DMS 273 (cell line): ENCODE measurements at regions not wholly inside any gene's neighbourhood (a gene's known extent, or its start where the extent isn't known, plus 50 kb on each side); places are given as distances from the start of the nearest gene placed in this dataset.
"Not testable (repeated sequence)": the region's sequence is repeated elsewhere in the genome, so short reads cannot be mapped to it uniquely, and the experiment has no call there.

Experiments used
- DNase-seq: peaks from one replicate; lab custom pipeline; 2025; ENCODE audit not compliant: unreplicated experiment; lab: John Stamatoyannopoulos, UW

DNA sequence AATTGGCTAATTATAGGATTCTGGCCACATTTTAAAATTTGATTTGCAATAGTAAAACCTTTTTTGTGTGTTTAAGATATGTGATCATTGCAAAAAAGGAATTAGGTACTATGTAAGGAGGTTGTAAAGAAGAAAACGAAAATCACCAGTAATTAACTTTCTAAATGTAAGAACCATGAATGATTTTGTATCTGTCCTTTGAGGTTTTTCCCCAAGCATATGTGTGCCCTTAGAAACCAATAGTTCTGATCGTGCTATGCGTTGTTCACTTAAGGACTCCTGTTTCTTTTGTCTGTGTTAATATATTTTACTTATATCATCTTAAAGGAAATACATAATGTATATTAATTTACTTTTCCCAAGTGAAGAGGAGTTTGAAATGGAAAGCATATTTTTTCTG, 410.2 kb downstream of the PSAT1 start:
- no peak for DNase-seq

DNA sequence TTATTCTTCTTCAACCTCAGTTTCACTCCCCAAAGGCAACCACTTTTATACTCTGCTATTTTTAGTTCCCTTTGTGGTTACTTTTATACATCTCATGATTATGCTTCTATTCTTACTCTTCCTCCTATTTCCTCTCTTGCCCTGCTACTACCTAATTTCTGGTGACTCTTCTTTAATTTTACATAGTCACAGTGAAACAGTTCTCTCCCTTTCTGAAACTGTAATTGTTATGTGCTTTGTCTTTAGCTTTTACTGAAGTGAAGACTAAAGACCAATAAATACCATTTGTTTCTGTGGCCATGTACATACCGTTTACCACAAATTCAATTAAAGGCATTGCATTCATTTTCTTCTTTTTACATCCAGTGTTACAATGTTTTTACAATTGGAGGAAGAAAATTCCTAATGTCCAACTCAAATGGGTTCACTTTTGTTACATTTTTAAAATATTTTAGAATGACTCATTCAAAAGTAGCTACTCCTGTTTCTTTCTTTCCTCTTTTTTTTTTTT, 410.6 kb downstream of the PSAT1 start:
- DNase-seq: no peak

- no peak for DNase-seq
Observed at GRCh38 chr9:78712903-78713613, 416.1 kb downstream of the PSAT1 start.

DNA sequence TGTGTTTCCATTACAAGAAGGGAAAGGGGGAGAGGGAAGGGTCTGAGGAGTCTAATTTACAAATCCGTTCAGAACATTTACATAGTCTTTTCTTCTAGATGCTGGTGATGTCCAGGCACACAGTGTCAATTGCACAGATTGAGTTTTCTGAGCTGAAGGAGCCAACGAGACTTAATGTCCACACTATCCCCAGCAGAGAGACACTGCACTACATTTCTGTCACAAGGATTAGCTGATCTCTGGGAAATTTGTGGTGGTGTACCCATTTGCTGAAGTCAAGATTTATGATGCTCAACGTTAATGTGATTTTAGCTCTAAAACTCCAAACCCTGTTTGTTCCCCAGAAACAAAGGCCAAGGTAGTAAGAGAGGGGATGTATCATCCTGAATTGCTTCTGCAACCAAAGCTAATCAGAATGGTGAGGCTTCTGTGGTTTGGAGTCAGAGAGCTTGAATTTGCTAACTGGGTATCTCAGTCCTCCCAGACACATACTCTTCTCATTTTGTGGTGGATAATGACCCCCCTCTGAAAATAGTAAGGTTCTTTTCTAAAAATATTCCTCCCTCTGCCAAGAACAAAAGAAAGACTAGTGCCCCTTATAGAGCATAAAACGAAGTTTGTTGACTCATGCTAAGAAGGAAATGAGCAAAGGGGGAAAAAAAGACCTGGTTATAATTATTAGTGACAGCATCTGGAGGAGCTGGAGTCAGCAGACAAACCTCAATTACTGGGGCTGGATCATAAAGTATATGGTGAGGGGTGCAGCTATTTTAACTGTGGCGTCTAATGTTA, 416.9 kb downstream of the PSAT1 start:
- DNase-seq: no peak

DNA sequence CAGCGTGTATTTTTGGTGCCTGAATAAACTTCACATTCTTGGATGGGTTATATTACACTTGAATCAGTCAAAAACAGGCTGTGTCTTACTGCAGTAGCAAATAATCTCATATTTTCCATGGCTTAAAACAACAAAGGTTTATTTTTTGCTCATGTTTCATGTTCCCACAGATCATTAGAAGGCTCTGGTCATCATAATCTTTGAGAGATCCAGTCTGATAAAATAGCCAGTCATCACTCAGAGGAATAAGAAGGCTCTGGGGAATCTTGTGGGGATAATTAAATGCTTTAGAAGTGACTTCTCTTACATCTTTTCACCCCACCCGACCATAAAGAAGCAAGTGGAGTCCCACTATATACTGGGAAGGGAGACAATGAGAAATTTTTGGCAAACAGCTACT, 417.7 kb downstream of the PSAT1 start:
- no peak for DNase-seq

DNA sequence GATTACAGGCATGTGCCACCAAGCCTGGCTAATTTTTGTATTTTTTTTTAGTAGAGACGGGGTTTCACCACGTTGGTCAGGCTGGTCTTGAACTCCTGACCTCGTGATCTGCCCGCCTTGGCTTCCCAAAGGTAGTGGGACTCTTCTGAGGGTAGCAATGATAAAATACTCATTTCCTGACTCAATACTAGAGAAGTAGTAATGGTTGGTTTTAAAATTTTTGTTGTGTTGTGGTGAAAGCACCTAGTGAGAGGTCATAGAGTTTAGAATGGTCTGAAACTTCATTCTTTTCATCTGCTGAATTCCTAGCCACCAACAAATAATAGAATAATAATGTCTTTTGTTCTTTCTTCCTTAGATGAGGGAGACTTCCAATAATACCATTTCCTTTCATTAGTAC, 422.1 kb downstream of the PSAT1 start:
- DNase-seq: not testable (repeated sequence)

GRCh38 chr9:78724896-78725295, 428.0 kb downstream of the PSAT1 start:
- no peak for DNase-seq

- no peak for DNase-seq
Observed at GRCh38 chr9:78725503-78725902, 428.6 kb downstream of the PSAT1 start.

DNA sequence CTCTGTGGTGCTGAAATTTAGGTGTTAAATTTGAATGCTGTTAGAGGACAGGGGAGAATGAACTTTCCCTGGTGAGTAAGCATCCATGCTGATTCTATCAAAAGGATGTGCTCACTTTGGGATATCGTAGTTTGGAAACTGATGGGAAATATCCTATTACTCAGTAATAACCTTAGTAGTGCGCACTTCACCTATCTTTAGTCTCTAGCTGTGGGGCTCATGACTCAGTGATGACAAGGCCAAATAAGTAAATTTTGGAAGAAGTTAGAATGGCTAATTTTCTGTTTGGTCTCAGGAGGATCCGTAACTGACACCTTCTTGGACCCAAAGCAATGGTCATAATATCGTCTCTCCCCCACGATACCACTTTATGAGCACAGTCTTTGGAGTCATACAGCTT, 448.4 kb downstream of the PSAT1 start:
- DNase-seq: no peak

DNA sequence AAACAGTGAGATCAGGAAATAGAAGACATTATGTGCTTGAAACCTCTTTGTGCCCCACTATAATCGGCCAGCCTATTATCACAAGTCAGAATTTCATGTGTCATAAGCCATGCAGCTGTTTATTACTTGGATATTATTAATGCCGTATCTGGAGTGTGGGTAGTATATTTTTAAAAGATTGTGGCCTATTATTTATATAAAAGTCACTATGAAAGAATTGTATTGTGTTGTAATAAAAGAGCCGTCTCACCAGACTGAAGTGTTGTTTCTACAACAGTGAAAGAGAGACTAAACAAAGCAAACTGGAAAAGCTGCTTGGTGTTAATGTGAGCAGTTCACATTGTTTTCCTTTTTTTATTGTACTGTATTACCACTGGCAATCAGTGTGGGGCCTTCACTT, 449.1 kb downstream of the PSAT1 start:
- no peak for DNase-seq

DNA sequence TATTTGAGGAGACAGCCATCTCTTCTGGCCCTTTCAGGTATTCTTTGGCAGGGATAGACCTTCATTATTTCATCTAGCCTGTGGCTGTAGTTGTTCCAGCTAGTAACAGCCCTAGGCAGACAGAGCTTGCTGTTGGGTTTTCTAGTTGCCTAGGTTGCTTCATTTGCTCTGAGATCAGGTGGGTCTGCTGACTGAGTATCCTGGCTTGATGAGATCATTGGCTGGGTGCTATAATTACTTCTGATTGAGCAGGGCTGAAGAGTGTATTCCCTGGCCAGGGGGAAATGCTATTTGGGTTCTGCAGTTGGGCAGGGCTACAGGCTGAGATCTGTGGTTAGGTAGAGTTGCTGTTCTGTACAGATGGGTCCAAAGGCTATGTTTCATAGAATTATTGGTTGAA, 456.1 kb downstream of the PSAT1 start:
- DNase-seq: no peak

DNA sequence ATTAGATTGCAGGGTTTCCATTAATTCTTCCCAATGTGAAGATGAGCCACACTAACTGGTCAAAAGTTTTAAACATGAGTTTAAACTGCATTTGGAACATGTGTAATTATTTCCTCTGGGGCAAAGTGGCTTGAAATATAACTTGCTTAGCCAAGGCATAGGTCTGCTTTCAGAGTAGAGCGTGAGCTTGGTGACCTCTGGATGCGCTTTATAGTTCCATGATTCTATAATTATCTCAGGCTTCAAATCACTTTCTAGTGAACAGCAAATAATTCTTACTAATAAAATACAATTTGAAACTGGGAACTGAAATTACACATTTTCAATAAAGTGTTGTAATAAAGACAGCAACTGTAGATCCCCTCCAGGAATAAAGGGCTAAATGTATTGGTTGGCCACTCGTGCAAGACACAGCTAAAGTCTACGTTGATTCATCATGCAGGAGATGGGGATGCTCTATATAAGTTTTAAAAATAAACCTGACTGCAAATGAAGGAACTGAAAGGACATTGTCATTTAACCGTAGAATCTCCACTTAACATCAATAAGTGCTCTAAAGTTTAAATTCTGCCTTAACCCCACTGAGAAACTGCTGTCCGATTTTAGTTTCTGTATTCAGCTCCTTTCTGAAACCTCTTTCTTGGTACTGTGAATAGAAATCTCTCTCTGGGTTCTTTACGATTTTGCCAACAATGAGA, 460.0 kb downstream of the PSAT1 start:
- DNase-seq: no peak

DNA sequence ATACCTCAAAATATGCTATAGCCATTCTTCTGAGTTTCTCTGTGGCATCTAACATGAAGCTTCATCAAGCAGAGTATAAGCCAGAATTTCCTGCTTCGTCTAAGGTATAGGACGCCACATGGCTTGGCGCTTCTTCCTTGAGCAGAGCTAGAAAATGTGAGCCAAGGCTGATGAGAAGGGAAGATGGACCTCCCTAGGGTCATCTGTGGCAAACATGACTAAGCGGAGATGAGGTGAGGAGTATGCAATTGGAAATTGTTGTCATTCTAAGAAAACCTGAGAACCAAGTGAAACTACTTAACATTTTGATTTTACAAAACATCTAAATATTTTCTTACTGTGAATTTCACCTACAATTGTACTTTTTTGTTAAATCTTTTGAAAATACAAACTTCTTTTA, 466.5 kb downstream of the PSAT1 start:
- no peak for DNase-seq

- DNase-seq: no peak
Observed at GRCh38 chr9:78765861-78766260, 468.9 kb downstream of the PSAT1 start.

DNA sequence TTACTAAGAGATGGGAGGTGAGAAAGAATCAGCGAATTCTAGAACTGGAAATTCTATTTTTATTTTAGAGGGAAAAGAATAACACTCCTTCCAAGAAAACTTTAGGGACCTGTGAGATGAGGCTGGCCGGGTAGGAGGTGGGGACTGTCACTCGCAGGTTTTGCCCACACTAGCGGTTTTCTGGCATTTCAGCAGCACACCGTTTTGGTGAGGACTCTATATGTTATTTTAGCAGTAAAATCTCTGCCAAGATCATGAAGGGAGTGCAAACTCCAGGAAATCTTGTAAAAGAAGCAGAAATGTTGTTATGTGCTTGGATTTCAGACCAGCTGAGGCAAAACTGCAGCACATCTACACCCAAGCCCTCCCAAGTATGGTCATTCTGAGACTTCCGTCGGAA, 470.6 kb downstream of the PSAT1 start:
- no peak for DNase-seq

DNA sequence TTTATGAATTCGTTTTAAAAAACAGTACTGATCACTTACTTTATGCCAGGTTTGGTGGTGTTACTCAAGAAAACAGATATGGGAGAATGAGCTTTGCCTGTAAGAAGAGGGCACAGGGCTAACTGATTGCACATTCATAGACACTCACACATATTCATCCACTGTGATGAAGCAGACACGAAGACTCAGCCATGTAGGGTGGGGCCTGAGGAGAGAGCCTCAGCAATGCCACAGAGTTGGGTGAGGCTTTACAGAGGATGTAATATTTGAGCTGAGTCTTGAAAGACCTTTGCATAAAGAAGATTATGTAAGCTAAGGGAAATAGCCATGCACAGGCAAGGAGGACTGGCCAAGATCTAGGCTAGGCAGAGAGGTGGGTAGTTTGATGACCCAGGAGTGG, 472.8 kb downstream of the PSAT1 start:
- no peak for DNase-seq

DNA sequence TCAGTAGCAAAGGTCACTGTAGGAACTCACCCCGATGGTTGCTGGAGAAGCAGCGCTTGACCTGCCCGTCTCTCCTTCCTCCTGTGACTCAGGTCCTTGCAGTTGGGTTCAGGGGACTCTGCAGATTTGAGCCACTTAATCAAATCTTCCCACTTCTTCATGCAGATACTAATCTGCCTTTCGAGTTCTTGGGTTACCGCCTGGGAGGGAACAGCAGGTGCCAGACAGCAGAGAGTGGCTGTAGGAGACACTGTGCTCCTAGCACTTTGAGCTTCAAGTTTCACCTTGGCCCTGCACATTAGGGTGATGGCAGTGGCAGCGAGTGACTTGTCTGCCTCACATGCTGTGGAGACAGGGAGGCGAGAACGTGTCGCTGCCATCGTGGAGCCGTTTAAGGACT, 478.3 kb downstream of the PSAT1 start:
- no peak for DNase-seq

- no peak for DNase-seq
Observed at GRCh38 chr9:78775696-78776295, 478.9 kb downstream of the PSAT1 start.

DNA sequence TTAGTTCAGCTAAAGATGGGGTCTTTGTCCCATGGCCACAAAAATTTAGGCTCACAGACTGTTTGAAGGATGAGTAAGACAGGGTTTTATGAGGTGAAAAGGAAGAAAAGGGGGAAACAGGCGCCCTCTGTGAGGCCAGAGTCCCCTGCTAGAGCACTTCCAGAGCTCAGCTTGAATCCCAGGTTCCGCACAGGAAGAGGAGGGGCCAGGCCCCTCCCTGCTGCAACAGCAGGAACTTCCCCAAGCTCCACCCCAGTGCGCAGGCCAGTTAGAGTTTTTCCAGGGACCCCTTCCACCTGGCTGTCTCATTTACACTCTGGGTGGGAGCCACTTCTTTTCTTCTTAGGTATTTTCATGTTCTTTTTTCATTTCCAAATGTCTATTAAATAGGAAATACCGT, 480.8 kb downstream of the PSAT1 start:
- no peak for DNase-seq

DNA sequence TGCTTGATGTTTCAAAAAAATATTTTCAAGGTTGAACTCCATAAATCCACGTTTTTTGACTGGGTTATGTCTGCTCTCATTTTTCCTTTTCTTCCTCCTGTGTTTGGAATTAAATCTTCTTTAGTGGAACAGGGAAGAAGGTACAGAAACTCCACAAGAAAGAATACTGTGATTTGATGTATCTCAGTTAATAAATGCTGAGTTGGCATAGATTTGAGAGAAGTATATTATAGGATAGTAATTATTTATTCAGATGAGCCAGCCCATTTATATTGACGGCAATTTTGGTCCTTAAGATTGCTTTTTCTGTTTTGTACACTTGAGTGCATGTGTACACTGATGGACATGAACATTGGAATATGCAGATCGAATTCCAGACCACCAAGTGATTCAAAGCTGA, 481.4 kb downstream of the PSAT1 start:
- no peak for DNase-seq

DNA sequence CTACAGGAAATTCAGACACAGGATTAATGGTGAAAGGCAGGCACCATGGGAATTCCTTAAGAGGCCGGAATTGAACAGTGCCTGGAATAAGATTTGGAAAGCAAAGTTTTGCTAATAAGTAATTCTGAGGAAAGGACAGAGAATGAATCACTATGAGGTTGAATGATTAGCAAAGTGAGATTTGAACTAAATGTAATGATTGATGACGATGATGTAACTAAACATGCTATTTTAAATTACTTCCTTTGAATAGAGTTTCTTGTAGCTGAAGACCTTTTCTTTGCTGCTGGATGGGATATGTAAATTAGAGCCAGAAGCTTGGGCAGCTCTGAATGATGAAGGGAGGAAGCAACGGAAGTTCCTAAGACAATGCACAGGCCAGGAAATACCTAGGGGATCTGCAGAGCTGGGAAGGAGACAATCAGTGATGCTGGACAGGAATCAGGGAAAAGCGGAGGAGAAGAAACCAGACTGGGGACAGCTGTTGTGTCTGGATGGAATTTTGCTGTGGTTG, 482.0 kb downstream of the PSAT1 start:
- no peak for DNase-seq
